GM12878 (cell line): ENCODE measurements at regions not wholly inside any gene's neighbourhood (a gene's known extent, or its start where the extent isn't known, plus 50 kb on each side); places are given as distances from the start of the nearest gene placed in this dataset.

Source experiments
- ATAC-seq: fragments of 200-7000 bp; cut with Tn5 transposase; 3 replicates; pipeline ENCODE4 v1.9.1; 2020; ENCODE audit warnings: mild to moderate bottlenecking, moderate library complexity
- BruUV-seq: library from RNA; stranded (reverse); fragments of 400-500 nt; replicated peaks from 2 replicates; lab custom pipeline; 2021; lab: Mats Ljungman, UMichigan
- CTCF ChIA-PET: fragments of 300-600 bp; sonication (Branson Sonifier 250); formaldehyde crosslinking; extraction: SDS; loops from one replicate; lab custom pipeline; 2021; ENCODE audit warnings: inconsistent platforms; lab: Yijun Ruan, JAX
- POLR2A ChIA-PET: fragments of 350-600 bp; formaldehyde crosslinking; extraction: SDS; loops from one replicate; lab custom pipeline; 2021; ENCODE audit warnings: inconsistent platforms; lab: Charles Lee
- RAD21 ChIA-PET: fragments of 300-600 bp; sonication (Branson Sonifier 250); formaldehyde crosslinking; loops from one replicate; lab custom pipeline; 2023; ENCODE audit warnings: antibody characterized with exemption; ENCODE audit not compliant: unreplicated experiment; lab: Charles Lee
- SMC1A ChIA-PET: fragments of 300-600 bp; sonication (Branson Sonifier 250); formaldehyde crosslinking; loops from one replicate; lab custom pipeline; 2023; ENCODE audit not compliant: unreplicated experiment, uncharacterized antibody; lab: Charles Lee
- DNase-seq: peaks from one replicate; pipeline ENCODE4 v3.0.0-alpha.2; 2011; ENCODE audit warnings: low read depth, low spot score
- FAIRE-seq: peaks from 3 replicates; lab custom pipeline; 2011; peaks lifted over from hg19 to GRCh38; lab: Jason Lieb, UNC
- H2AFZ ChIP-seq: 2 replicates; pipeline ENCODE4 v1.6.0; 2011; ENCODE audit warnings: low read depth, low read length, control low read depth; ENCODE audit not compliant: control insufficient read depth
- H3K27ac ChIP-seq: 2 replicates; pipeline ENCODE4 v1.5.1; 2011; ENCODE audit warnings: control low read depth; ENCODE audit not compliant: control insufficient read depth, insufficient read depth
- H3K27me3 ChIP-seq, 2 experiments: replicated peaks in 1 of 2; 2 replicates each; pipeline versions ENCODE4 v1.6.0 to v1.6.1; 2011; ENCODE audit warnings: low read length in 1 of 2; ENCODE audit not compliant: control insufficient read depth in 2 of 2, insufficient read depth in 2 of 2
- H3K36me3 ChIP-seq, 2 experiments: 2 replicates each; pipeline ENCODE4 v1.5.1; 2011; ENCODE audit warnings: low read length in 1 of 2; ENCODE audit not compliant: control insufficient read depth in 2 of 2, insufficient read depth in 2 of 2
- H3K4me1 ChIP-seq: 2 replicates; pipeline ENCODE4 v1.6.1; 2011; ENCODE audit warnings: mild to moderate bottlenecking, low read length, moderate library complexity, mixed read lengths; ENCODE audit not compliant: control insufficient read depth, insufficient read depth
- H3K4me2 ChIP-seq: 2 replicates; pipeline ENCODE4 v1.6.0; 2011; ENCODE audit warnings: control low read depth; ENCODE audit not compliant: control insufficient read depth, insufficient read depth
- H3K4me3 ChIP-seq: fragments of 200-600 bp; sonication (generic); 2 replicates; pipeline ENCODE4 v1.5.1; 2016
- H3K79me2 ChIP-seq: 2 replicates; pipeline ENCODE4 v1.6.0; 2011; ENCODE audit warnings: low read length; ENCODE audit not compliant: control insufficient read depth, insufficient read depth
- H3K9ac ChIP-seq: 2 replicates; pipeline ENCODE4 v1.8.0; 2011; ENCODE audit warnings: low read length, control low read depth, mixed read lengths; ENCODE audit not compliant: control insufficient read depth, insufficient read depth
- H3K9me3 ChIP-seq: replicated peaks from 3 replicates; pipeline ENCODE4 v1.5.1; 2011; ENCODE audit warnings: mild to moderate bottlenecking, low read length; ENCODE audit not compliant: control insufficient read depth, insufficient read depth
- H4K20me1 ChIP-seq: 2 replicates; pipeline ENCODE4 v1.6.0; 2011; ENCODE audit not compliant: control insufficient read depth, insufficient read depth
- BCL11A ChIP-seq: IDR thresholded peaks from 2 replicates; pipeline ENCODE4 v1.6.1; 2011; ENCODE audit warnings: low read depth, low read length
- EP300 ChIP-seq, 2 experiments: fragments of 150-350 bp in 1 of 2; IDR thresholded peaks; 2 replicates each; pipeline ENCODE4 v1.6.1; 2011 to 2012; ENCODE audit warnings: low read depth in 2 of 2, low read length in 2 of 2, borderline replicate concordance in 1 of 2, improper control_type of control experiment in 1 of 2, inconsistent platforms in 1 of 2; ENCODE audit not compliant: control insufficient read depth in 1 of 2
- FOS ChIP-seq: IDR thresholded peaks from 3 replicates; pipeline ENCODE4 v1.6.1; 2011; ENCODE audit warnings: borderline replicate concordance; ENCODE audit not compliant: insufficient read length; ENCODE audit errors: extremely low read depth
- POLR2AphosphoS2 ChIP-seq: IDR thresholded peaks from 2 replicates; pipeline ENCODE4 v1.6.1; 2011; ENCODE audit warnings: low read depth, mild to moderate bottlenecking, low read length, improper control_type of control experiment, moderate library complexity
- SIN3A ChIP-seq: IDR thresholded peaks from 2 replicates; pipeline ENCODE4 v1.6.1; 2012; ENCODE audit warnings: low read depth, low read length, improper control_type of control experiment
- SMAD5 ChIP-seq: IDR thresholded peaks from 2 replicates; pipeline ENCODE4 v1.6.1; 2016; ENCODE audit warnings: antibody characterized with exemption, low read depth
- YBX1 ChIP-seq: fragments of 450-650 bp; IDR thresholded peaks from 2 replicates; pipeline ENCODE4 v1.6.1; 2016; ENCODE audit warnings: antibody characterized with exemption
- ZNF24 ChIP-seq: fragments of 450-650 bp; IDR thresholded peaks from 2 replicates; pipeline ENCODE4 v1.6.1; 2017; ENCODE audit warnings: antibody characterized with exemption, mild to moderate bottlenecking
- ZNF687 ChIP-seq: fragments of 450-650 bp; IDR thresholded peaks from 2 replicates; pipeline ENCODE4 v1.6.1; 2017; ENCODE audit warnings: mild to moderate bottlenecking, moderate library complexity
- WGBS: methylation state at CpG from one replicate; pipeline ENCODE4 v1.1.6; 2016; ENCODE audit warnings: low lambda C conversion rate; ENCODE audit not compliant: insufficient replicate concordance, insufficient coverage; ENCODE audit errors: missing lambda C conversion rate; 5-methylcytosine and 5-hydroxymethylcytosine counted together
- in situ Hi-C: fragments of 300-500 bp; cut with MboI; formaldehyde crosslinking; loops from 9 replicates; pipeline ENCODE4 v1.14.3; 2018; ENCODE audit warnings: mixed read lengths
- intact Hi-C: fragments of 100-400 bp; cut with micrococcal nuclease; formaldehyde crosslinking; loops from one replicate; pipeline ENCODE4 v1.14.2; 2022; ENCODE audit not compliant: unreplicated experiment
- TF ChIP-seq, protein P1 (sequence below): fragments of 450-650 bp; IDR thresholded peaks from 2 replicates; pipeline ENCODE4 v1.6.1; 2017; ENCODE audit warnings: mild to moderate bottlenecking, moderate library complexity

DNA sequence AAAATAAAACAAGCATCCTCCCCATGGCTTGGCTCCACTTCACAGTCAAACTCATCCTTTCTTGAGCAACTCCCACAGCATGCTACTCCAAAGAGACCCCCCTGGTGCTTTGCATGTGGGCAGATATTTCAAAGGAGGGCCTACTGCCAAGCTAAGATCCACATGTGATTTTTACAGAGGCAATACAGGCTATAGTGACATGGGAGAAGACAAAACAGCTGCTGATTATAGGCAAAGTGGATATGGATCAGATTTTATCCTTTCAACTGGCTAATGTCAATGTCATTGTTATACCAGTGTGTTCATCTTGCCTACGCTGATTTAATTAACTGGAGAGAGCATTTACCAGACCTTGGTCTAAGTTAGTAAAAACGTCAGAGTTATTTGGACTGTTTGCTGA is 328.3 kb downstream of the KLHL13 start:
- ChIA-PET RAD21 (no interaction called here), CTCF (no interaction called here), SMC1A (no interaction called here), POLR2A (no interaction called here)
- Histone ChIP-seq H2AFZ (no peak overlapping the region), H3K27me3 (no peaks in the 10 kb centered on the region), H3K4me1 (no peaks in the 10 kb centered on the region), H3K36me3 (no peaks in the 10 kb centered on the region), H3K9me3 (no peaks in the 10 kb centered on the region), H3K4me2 (no peak overlapping the region), H3K4me3 (no peak overlapping the region), H3K9ac (no peak overlapping the region), H3K79me2 (no peaks in the 10 kb centered on the region), H3K27ac (no peak overlapping the region), H4K20me1 (no peaks in the 10 kb centered on the region)
- no peak for FAIRE-seq
- intact Hi-C loops = no loop called here
- BruUV-seq = no TSS peak
- ATAC-seq = no peak
- DNase-seq = no peak
- 0% methylated on average over 2 of the region's 2 CpGs for WGBS
- in situ Hi-C loops = no loop called here
- TF ChIP-seq, protein P1, sequence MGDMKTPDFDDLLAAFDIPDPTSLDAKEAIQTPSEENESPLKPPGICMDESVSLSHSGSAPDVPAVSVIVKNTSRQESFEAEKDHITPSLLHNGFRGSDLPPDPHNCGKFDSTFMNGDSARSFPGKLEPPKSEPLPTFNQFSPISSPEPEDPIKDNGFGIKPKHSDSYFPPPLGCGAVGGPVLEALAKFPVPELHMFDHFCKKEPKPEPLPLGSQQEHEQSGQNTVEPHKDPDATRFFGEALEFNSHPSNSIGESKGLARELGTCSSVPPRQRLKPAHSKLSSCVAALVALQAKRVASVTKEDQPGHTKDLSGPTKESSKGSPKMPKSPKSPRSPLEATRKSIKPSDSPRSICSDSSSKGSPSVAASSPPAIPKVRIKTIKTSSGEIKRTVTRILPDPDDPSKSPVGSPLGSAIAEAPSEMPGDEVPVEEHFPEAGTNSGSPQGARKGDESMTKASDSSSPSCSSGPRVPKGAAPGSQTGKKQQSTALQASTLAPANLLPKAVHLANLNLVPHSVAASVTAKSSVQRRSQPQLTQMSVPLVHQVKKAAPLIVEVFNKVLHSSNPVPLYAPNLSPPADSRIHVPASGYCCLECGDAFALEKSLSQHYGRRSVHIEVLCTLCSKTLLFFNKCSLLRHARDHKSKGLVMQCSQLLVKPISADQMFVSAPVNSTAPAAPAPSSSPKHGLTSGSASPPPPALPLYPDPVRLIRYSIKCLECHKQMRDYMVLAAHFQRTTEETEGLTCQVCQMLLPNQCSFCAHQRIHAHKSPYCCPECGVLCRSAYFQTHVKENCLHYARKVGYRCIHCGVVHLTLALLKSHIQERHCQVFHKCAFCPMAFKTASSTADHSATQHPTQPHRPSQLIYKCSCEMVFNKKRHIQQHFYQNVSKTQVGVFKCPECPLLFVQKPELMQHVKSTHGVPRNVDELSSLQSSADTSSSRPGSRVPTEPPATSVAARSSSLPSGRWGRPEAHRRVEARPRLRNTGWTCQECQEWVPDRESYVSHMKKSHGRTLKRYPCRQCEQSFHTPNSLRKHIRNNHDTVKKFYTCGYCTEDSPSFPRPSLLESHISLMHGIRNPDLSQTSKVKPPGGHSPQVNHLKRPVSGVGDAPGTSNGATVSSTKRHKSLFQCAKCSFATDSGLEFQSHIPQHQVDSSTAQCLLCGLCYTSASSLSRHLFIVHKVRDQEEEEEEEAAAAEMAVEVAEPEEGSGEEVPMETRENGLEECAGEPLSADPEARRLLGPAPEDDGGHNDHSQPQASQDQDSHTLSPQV = no peak
- TF ChIP-seq SIN3A = no peak

DNA sequence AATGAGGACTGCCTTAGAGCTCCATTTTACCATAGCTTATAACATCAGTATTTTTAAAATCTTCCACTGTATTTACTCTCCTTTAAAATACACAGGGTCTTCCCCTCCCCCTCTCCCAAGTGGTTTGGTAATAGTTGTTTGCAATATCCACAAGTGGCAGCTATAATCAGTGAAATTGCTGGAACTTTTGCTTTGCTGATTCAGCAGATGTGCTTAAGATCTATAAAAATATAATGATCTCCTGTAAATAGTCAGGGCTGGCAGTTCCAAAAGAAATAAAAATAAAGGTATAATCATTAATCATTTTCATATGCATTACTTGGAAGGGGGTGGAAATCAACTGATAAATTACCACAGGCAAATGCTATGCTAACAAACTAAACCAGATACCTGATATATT is 345.2 kb downstream of the KLHL13 start:
- in situ Hi-C loops (no loop called here), intact Hi-C loops (no loop called here)
- ChIA-PET SMC1A (no interaction called here), POLR2A (no interaction called here), RAD21 (no interaction called here), CTCF (no interaction called here)
- no peaks in the 10 kb centered on the region for H3K36me3 ChIP-seq
- H3K4me3 ChIP-seq = no peak overlapping the region
- BruUV-seq = no TSS peak
- H3K27ac ChIP-seq = no peak overlapping the region
- no peaks in the 10 kb centered on the region for H3K27me3 ChIP-seq
- no peaks in the 10 kb centered on the region for H4K20me1 ChIP-seq
- H2AFZ ChIP-seq = no peak overlapping the region
- FAIRE-seq = no peak
- H3K79me2 ChIP-seq = no peaks in the 10 kb centered on the region
- no peak overlapping the region for H3K9ac ChIP-seq
- no peaks in the 10 kb centered on the region for H3K4me1 ChIP-seq
- ATAC-seq = no peak
- DNase-seq = no peak
- no peaks in the 10 kb centered on the region; the same call in 2 of the 3 replicates for H3K9me3 ChIP-seq
- no peak overlapping the region for H3K4me2 ChIP-seq
- TF ChIP-seq POLR2AphosphoS2 = no peak
- TF ChIP-seq BCL11A = no peak
- TF ChIP-seq EP300 (IDR thresholded peaks at IDR 0.05; ENCODE audit: borderline replicate concordance in 1 of 2, control insufficient read depth in 1 of 2, low read depth in 2 of 2, low read length in 2 of 2) = no peak
- TF ChIP-seq ZNF24 = no peak
- no peak for TF ChIP-seq YBX1
- TF ChIP-seq SMAD5 = no peak
- TF ChIP-seq FOS = no peak
- TF ChIP-seq ZNF687 = no peak
